ENCODE measurements at regions not wholly inside any gene's neighbourhood (a gene's known extent, or its start where the extent isn't known, plus 50 kb on each side); places are given as distances from the start of the nearest gene placed in this dataset.

GRCh38 chrX:137646472-137646871 lies 80.5 kb downstream of the ZIC3 start:
- Mint-ChIP-seq H3K9me3 (no peaks in the 10 kb centered on the region), H3K36me3 (no peaks in the 10 kb centered on the region), H3K27ac (no peak overlapping the region), H3K4me1 (no peaks in the 10 kb centered on the region), H3K4me3 (no peak overlapping the region), H3K27me3 (no peaks in the 10 kb centered on the region)
- ATAC-seq (ENCODE audit: low read depth) (no peak), DNase-seq (no peak)
- POLR2A ChIA-PET: no interaction called here

GRCh38 chrX:137651647-137652046 lies 85.7 kb downstream of the ZIC3 start:
- POLR2A ChIA-PET: no interaction called here
- no peaks in the 10 kb centered on the region for H3K4me1 Mint-ChIP-seq
- no peaks in the 10 kb centered on the region for H3K36me3 Mint-ChIP-seq
- DNase-seq (no peak), ATAC-seq (ENCODE audit: low read depth) (no peak)
- no peaks in the 10 kb centered on the region for H3K9me3 Mint-ChIP-seq
- no peaks in the 10 kb centered on the region for H3K27me3 Mint-ChIP-seq
- H3K27ac Mint-ChIP-seq: no peak overlapping the region
- no peak overlapping the region for H3K4me3 Mint-ChIP-seq

- H3K36me3 Mint-ChIP-seq: no peaks in the 10 kb centered on the region
- no peak overlapping the region for H3K4me3 Mint-ChIP-seq
- H3K4me1 Mint-ChIP-seq: no peaks in the 10 kb centered on the region
- POLR2A ChIA-PET: no interaction called here
- no peaks in the 10 kb centered on the region for H3K9me3 Mint-ChIP-seq
- no peaks in the 10 kb centered on the region for H3K27me3 Mint-ChIP-seq
- ATAC-seq (ENCODE audit: low read depth): no peak
- no peak for DNase-seq
- no peak overlapping the region for H3K27ac Mint-ChIP-seq
Measured at GRCh38 chrX:137652086-137652485, 86.2 kb downstream of the ZIC3 start.

- Mint-ChIP-seq H3K36me3 (no peaks in the 10 kb centered on the region), H3K4me1 (no peaks in the 10 kb centered on the region), H3K4me3 (no peak overlapping the region), H3K27ac (no peak overlapping the region), H3K27me3 (no peaks in the 10 kb centered on the region), H3K9me3 (no peaks in the 10 kb centered on the region)
- ATAC-seq (ENCODE audit: low read depth) (no peak), DNase-seq (no peak)
- POLR2A ChIA-PET: no interaction called here
Measured at GRCh38 chrX:137654481-137654880, 88.6 kb downstream of the ZIC3 start.

- H3K9me3 Mint-ChIP-seq: no peaks in the 10 kb centered on the region
- ATAC-seq (ENCODE audit: low read depth): no peak
Measured at GRCh38 chrX:137667776-137668175, 101.8 kb downstream of the ZIC3 start.

GRCh38 chrX:137684591-137684990 lies 118.7 kb downstream of the ZIC3 start:
- DNase-seq (no peak), ATAC-seq (ENCODE audit: low read depth) (no peak)
- Mint-ChIP-seq H3K4me1 (no peaks in the 10 kb centered on the region), H3K27me3 (no peaks in the 10 kb centered on the region), H3K36me3 (no peaks in the 10 kb centered on the region), H3K27ac (no peak overlapping the region), H3K9me3 (no peaks in the 10 kb centered on the region), H3K4me3 (no peak overlapping the region)
- POLR2A ChIA-PET: no interaction called here

More at GRCh38 chrX:137667776-137668175, 101.8 kb downstream of the ZIC3 start:
- no peaks in the 10 kb centered on the region for H3K36me3 Mint-ChIP-seq
- no peaks in the 10 kb centered on the region for H3K27me3 Mint-ChIP-seq
- POLR2A ChIA-PET: no interaction called here
- no peak overlapping the region for H3K27ac Mint-ChIP-seq
- no peak overlapping the region for H3K4me3 Mint-ChIP-seq
- H3K4me1 Mint-ChIP-seq: no peaks in the 10 kb centered on the region
- DNase-seq: no peak

- POLR2A ChIA-PET: no interaction called here
- H3K27ac Mint-ChIP-seq: no peak overlapping the region
Measured at GRCh38 chrX:137695417-137695816, 129.5 kb downstream of the ZIC3 start.

GRCh38 chrX:137707348-137707747 lies 141.4 kb downstream of the ZIC3 start:
- no peak overlapping the region for H3K27ac Mint-ChIP-seq
- ATAC-seq (ENCODE audit: low read depth): no peak
- H3K4me1 Mint-ChIP-seq: no peaks in the 10 kb centered on the region
- peaks cover 2% of the 10 kb centered on the region for H3K9me3 Mint-ChIP-seq
- POLR2A ChIA-PET: no interaction called here
- no peak overlapping the region for H3K4me3 Mint-ChIP-seq
- no peaks in the 10 kb centered on the region for H3K27me3 Mint-ChIP-seq
- DNase-seq: no peak
- no peaks in the 10 kb centered on the region for H3K36me3 Mint-ChIP-seq

More at GRCh38 chrX:137695417-137695816, 129.5 kb downstream of the ZIC3 start:
- no peak for DNase-seq
- H3K9me3 Mint-ChIP-seq: no peaks in the 10 kb centered on the region
- ATAC-seq (ENCODE audit: low read depth): no peak
- H3K4me1 Mint-ChIP-seq: no peaks in the 10 kb centered on the region
- no peak overlapping the region for H3K4me3 Mint-ChIP-seq
- H3K27me3 Mint-ChIP-seq: no peaks in the 10 kb centered on the region
- H3K36me3 Mint-ChIP-seq: no peaks in the 10 kb centered on the region

GRCh38 chrX:137742846-137743245 lies 176.9 kb downstream of the ZIC3 start:
- POLR2A ChIA-PET: no interaction called here
- peaks cover 2% of the 10 kb centered on the region for H3K9me3 Mint-ChIP-seq
- H3K4me3 Mint-ChIP-seq: no peak overlapping the region
- ATAC-seq (ENCODE audit: low read depth) (no peak), DNase-seq (no peak)
- no peaks in the 10 kb centered on the region for H3K27me3 Mint-ChIP-seq
- H3K27ac Mint-ChIP-seq: no peak overlapping the region
- H3K36me3 Mint-ChIP-seq: no peaks in the 10 kb centered on the region
- H3K4me1 Mint-ChIP-seq: no peaks in the 10 kb centered on the region

- Mint-ChIP-seq H3K36me3 (no peaks in the 10 kb centered on the region), H3K9me3 (peaks cover 2% of the 10 kb centered on the region), H3K27me3 (no peaks in the 10 kb centered on the region)
Measured at GRCh38 chrX:137743414-137743813, 177.5 kb downstream of the ZIC3 start.

GRCh38 chrX:137746289-137746688 lies 180.4 kb downstream of the ZIC3 start:
- no peaks in the 10 kb centered on the region for H3K4me1 Mint-ChIP-seq
- H3K4me3 Mint-ChIP-seq: no peak overlapping the region
- H3K36me3 Mint-ChIP-seq: no peaks in the 10 kb centered on the region
- H3K27ac Mint-ChIP-seq: no peak overlapping the region
- no peak for DNase-seq
- no peak for ATAC-seq (ENCODE audit: low read depth)
- no peaks in the 10 kb centered on the region for H3K9me3 Mint-ChIP-seq
- POLR2A ChIA-PET: no interaction called here
- H3K27me3 Mint-ChIP-seq: no peaks in the 10 kb centered on the region

More at GRCh38 chrX:137743414-137743813, 177.5 kb downstream of the ZIC3 start:
- POLR2A ChIA-PET: no interaction called here
- ATAC-seq (ENCODE audit: low read depth) (no peak), DNase-seq (no peak)
- Mint-ChIP-seq H3K4me3 (no peak overlapping the region), H3K4me1 (no peaks in the 10 kb centered on the region), H3K27ac (no peak overlapping the region)

GRCh38 chrX:137747244-137748043 lies 181.5 kb downstream of the ZIC3 start:
- Mint-ChIP-seq H3K9me3 (no peaks in the 10 kb centered on the region), H3K27ac (no peak overlapping the region)

GRCh38 chrX:137748827-137749226 lies 182.9 kb downstream of the ZIC3 start:
- no peaks in the 10 kb centered on the region for H3K4me1 Mint-ChIP-seq
- DNase-seq (no peak), ATAC-seq (ENCODE audit: low read depth) (no peak)
- POLR2A ChIA-PET: no interaction called here
- no peak overlapping the region for H3K27ac Mint-ChIP-seq
- no peak overlapping the region for H3K4me3 Mint-ChIP-seq
- no peaks in the 10 kb centered on the region for H3K36me3 Mint-ChIP-seq
- no peaks in the 10 kb centered on the region for H3K27me3 Mint-ChIP-seq
- H3K9me3 Mint-ChIP-seq: no peaks in the 10 kb centered on the region

More at GRCh38 chrX:137747244-137748043, 181.5 kb downstream of the ZIC3 start:
- POLR2A ChIA-PET: no interaction called here
- Mint-ChIP-seq H3K4me1 (no peaks in the 10 kb centered on the region), H3K4me3 (no peak overlapping the region), H3K36me3 (no peaks in the 10 kb centered on the region), H3K27me3 (no peaks in the 10 kb centered on the region)
- no peak for DNase-seq
- no peak for ATAC-seq (ENCODE audit: low read depth)

GRCh38 chrX:137749246-137749645 lies 183.3 kb downstream of the ZIC3 start:
- no peaks in the 10 kb centered on the region for H3K36me3 Mint-ChIP-seq
- POLR2A ChIA-PET: no interaction called here
- no peak for DNase-seq
- no peaks in the 10 kb centered on the region for H3K9me3 Mint-ChIP-seq
- no peak for ATAC-seq (ENCODE audit: low read depth)
- H3K27ac Mint-ChIP-seq: no peak overlapping the region
- no peaks in the 10 kb centered on the region for H3K4me1 Mint-ChIP-seq
- H3K27me3 Mint-ChIP-seq: no peaks in the 10 kb centered on the region
- H3K4me3 Mint-ChIP-seq: no peak overlapping the region
